ELR (cell line): ENCODE measurements at regions not wholly inside any gene's neighbourhood (a gene's known extent, or its start where the extent isn't known, plus 50 kb on each side); places are given as distances from the start of the nearest gene placed in this dataset.
"Not testable (repeated sequence)": the region's sequence is repeated elsewhere in the genome, so short reads cannot be mapped to it uniquely, and the experiment has no call there.

Source experiments
- DNase-seq: peaks from one replicate; pipeline ENCODE4 v3.0.0-alpha.2; 2015; ENCODE audit warnings: low read depth

- DNase-seq, result no peak
Observed at GRCh38 chr22:35183917-35184316, 73.4 kb upstream of the HMGXB4 start.

- no peak for DNase-seq
Observed at GRCh38 chr22:35186492-35186891, 70.8 kb upstream of the HMGXB4 start.

- not testable (repeated sequence) for DNase-seq
Observed at GRCh38 chr22:35188930-35189329, 68.4 kb upstream of the HMGXB4 start.

- DNase-seq, result no peak
Observed at GRCh38 chr22:35189559-35189958, 67.7 kb upstream of the HMGXB4 start.

GRCh38 chr22:35191412-35191811 is 65.9 kb upstream of the HMGXB4 start:
- DNase-seq, result peak; percentile 63

- peak; percentile 54 for DNase-seq
Observed at GRCh38 chr22:35192129-35192918, 65.0 kb upstream of the HMGXB4 start.

GRCh38 chr22:35195226-35195625 is 62.1 kb upstream of the HMGXB4 start:
- no peak for DNase-seq

- no peak for DNase-seq
Observed at GRCh38 chr22:35195821-35196220, 61.5 kb upstream of the HMGXB4 start.

- no peak for DNase-seq
Observed at GRCh38 chr22:35197071-35197470, 60.2 kb upstream of the HMGXB4 start.

GRCh38 chr22:35197886-35198285 is 59.4 kb upstream of the HMGXB4 start:
- no peak for DNase-seq

- no peak for DNase-seq
Observed at GRCh38 chr22:35198738-35199137, 58.6 kb upstream of the HMGXB4 start.

- peak; percentile 11 for DNase-seq
Observed at GRCh38 chr22:35202376-35202775, 54.9 kb upstream of the HMGXB4 start.

- no peak for DNase-seq
Observed at GRCh38 chr22:35203583-35203982, 53.7 kb upstream of the HMGXB4 start.

- no peak for DNase-seq
Observed at GRCh38 chr22:35204807-35205775, 52.2 kb upstream of the HMGXB4 start.

- DNase-seq, result peak; percentile 65
Observed at GRCh38 chr22:35205961-35206360, 51.3 kb upstream of the HMGXB4 start.

GRCh38 chr22:35206889-35207288 is 50.4 kb upstream of the HMGXB4 start:
- no peak for DNase-seq
